ENCODE measurements at regions not wholly inside any gene's neighbourhood (a gene's known extent, or its start where the extent isn't known, plus 50 kb on each side); places are given as distances from the start of the nearest gene placed in this dataset.

DNA sequence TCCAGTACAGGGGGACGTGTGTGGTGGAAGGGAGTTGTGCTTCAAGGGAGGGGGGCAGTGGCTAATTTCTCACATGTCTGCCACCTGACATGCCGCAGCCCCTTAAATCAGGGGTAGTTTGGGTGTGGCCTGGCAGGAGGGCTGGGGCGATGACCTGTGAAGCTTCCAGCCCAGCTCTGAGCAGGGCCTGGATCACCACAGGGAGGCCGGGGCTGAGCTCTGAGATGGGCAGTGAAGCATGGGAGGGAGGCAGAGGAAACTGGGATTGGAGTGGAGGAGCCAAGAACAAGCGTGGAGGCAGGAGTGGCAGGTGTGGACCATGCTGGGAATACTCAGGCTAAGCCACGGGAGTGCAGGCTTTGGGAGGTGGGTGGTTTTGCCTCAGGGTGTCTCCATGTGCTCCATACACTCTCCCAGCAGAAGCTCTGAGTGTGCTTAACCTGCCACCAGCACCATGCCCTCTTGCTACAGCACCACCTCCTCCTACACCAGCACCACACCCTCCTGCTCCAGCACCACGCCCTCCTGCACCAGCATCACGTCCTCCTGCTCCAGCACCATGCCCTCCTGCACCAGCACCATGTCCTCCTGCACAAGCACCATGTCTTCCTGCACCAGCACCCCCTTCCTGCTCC lies 99.3 kb upstream of the SHH start:
- TF ChIP-seq, protein P1, sequence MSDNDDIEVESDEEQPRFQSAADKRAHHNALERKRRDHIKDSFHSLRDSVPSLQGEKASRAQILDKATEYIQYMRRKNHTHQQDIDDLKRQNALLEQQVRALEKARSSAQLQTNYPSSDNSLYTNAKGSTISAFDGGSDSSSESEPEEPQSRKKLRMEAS (IDR thresholded peaks at IDR 0.05) = no peak
- TF ChIP-seq EP300 (IDR thresholded peaks at IDR 0.05; ENCODE audit: borderline replicate concordance) = no peak
- TF ChIP-seq RAD21 (IDR thresholded peaks at IDR 0.05; ENCODE audit: low read depth) = no peak
- TF ChIP-seq TAF1 (IDR thresholded peaks at IDR 0.05; ENCODE audit: low read depth) = no peak
- TF ChIP-seq, protein P2, sequence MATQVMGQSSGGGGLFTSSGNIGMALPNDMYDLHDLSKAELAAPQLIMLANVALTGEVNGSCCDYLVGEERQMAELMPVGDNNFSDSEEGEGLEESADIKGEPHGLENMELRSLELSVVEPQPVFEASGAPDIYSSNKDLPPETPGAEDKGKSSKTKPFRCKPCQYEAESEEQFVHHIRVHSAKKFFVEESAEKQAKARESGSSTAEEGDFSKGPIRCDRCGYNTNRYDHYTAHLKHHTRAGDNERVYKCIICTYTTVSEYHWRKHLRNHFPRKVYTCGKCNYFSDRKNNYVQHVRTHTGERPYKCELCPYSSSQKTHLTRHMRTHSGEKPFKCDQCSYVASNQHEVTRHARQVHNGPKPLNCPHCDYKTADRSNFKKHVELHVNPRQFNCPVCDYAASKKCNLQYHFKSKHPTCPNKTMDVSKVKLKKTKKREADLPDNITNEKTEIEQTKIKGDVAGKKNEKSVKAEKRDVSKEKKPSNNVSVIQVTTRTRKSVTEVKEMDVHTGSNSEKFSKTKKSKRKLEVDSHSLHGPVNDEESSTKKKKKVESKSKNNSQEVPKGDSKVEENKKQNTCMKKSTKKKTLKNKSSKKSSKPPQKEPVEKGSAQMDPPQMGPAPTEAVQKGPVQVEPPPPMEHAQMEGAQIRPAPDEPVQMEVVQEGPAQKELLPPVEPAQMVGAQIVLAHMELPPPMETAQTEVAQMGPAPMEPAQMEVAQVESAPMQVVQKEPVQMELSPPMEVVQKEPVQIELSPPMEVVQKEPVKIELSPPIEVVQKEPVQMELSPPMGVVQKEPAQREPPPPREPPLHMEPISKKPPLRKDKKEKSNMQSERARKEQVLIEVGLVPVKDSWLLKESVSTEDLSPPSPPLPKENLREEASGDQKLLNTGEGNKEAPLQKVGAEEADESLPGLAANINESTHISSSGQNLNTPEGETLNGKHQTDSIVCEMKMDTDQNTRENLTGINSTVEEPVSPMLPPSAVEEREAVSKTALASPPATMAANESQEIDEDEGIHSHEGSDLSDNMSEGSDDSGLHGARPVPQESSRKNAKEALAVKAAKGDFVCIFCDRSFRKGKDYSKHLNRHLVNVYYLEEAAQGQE (IDR thresholded peaks at IDR 0.05; ENCODE audit: low read depth) = no peak
- no peak for TF ChIP-seq TEAD4 (IDR thresholded peaks at IDR 0.05)

All from Ishikawa (cell line).